Activated CD4-positive, alpha-beta T cell treated with anti-CD3 and anti-CD28 coated beads for 24 hours (primary cell): ENCODE measurements at regions not wholly inside any gene's neighbourhood (a gene's known extent, or its start where the extent isn't known, plus 50 kb on each side); places are given as distances from the start of the nearest gene placed in this dataset.
"Not testable (repeated sequence)": the region's sequence is repeated elsewhere in the genome, so short reads cannot be mapped to it uniquely, and the experiment has no call there.

Experiments used
- DNase-seq, 2 donors: peaks; one replicate each; pipeline ENCODE4 v3.0.0-alpha.2; 2020; ENCODE audit warnings: low read depth in 2 of 2

DNA sequence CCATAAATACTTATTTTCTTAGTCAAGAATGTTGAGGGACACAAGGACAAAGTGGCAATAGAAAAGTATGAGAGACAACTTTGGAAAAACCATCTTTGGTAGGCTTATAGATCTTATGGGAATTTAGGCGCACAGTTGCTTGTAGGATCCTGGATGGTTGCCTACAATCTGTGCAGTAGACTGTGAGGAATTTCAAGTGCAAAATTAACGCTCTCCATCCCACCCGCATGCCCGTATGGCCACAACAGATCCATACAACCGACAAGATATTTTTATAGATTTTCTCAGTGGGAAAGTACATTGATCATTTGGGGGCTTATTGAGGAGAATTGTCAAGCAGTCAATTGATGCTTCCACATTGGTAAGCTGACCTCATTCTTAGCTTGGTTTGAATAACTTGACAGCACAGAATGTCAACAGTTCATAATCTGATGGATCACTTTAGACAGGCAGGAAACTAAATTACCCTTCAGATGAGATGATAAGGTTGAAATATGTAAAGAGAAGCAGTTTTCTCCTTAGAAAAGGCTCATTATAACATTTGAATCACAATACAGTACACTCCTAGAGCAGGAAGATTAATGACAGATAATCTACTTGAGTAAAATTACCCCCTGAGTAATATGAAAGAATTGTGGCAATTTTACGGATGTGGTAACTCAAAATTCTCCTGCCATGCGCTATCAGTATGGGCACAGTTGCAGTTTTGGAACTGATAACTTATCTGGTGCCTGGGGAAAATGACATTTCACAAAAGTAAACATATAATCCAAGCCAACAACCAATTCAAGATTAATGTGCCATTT lies 479.7 kb downstream of the KIF20B start:
- DNase-seq: no peak

DNA sequence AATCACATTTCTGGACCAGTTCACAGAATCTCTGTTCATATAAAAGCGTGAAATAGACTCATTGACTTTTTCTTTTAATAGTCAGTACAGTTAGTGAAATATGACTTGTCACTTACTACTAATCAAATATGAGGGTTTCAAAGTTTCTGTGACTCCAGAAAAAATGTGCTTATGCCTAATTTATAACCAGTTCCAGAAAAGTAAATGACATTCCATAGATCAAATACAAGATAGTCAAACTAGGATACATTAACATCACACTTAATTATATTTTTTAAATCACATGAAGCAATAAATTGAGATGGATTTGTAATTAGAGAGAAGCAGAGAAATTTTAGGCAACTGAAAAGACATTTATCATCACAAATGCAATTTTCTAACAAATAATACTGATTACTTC lies 491.4 kb downstream of the KIF20B start:
- DNase-seq: no peak

DNA sequence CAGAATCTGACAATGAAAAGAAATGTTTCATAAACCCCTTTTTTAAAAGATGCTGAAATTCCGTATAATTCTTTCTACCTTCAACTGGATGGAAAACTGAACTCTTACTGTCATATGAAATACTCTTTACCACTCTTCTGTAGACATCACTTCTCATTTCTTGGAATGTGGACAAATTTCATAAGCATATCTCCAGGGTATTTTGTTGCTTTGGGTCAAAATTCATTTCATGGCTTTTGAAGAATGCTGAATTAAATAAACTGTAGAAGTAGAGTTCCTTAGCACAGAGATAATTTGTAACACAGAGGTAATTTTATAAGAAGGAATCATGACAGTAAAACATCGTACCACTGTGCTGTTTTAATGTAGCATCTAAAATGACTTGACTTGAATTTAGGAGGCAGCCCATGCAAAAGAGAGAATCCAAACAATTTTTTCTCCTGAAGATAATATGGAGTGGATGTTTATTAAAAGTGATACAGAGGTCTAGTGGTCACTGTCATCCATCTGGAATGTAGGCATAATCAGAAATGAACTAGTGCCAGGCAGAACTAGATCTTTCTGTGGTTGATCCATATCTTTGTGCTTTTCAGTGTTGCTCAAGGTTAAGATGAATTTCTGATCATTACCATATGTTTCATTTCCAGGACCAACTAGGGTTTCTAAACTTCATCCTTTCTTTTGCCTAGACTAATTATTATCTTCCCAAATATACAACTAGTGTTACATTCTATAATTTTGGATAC lies 492.0 kb downstream of the KIF20B start:
- DNase-seq: no peak

DNA sequence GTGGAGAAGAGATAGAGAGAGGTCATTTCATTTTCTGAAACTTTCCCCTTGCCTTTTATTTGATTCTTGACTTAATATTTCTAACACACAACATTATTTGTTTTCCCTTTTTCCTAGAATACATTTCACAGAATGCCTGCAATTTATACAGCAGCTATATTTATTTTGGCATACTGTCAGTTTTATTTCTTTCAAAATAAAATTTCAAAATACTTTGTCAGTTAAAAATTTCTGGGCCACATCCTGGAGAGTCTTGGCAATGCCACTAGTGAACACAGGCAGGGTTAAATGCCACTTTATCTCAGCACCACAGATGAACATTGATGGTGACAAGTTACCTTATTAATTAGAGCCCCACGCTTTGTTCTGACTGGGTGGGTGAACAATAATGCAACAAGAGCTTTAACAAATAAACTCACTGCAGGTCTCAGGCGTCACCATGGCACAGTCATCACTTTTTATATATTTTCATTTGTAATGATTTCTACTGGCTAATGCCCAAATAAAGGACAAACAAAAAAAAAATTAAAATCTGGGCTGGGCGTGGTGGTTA lies 494.0 kb downstream of the KIF20B start:
- DNase-seq: no peak

DNA sequence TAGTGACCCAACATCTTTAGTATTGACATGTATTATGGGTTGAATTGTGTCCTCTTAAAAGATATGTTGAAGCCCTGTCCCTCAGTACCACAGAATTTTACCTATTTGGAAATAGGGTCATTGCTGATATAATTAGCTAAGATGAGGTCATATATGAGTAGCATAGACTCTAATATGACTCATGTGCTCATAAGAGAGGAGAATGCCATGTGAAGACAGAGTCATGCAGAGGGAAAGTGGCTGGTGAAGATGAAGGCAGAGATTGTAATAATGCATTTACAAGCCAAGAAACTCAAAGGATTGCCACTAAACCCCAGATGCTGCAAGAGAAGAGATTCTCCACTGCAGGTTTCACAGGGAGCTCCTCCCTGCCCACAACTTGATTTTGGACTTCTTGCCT lies 496.4 kb downstream of the KIF20B start:
- no peak for DNase-seq

DNA sequence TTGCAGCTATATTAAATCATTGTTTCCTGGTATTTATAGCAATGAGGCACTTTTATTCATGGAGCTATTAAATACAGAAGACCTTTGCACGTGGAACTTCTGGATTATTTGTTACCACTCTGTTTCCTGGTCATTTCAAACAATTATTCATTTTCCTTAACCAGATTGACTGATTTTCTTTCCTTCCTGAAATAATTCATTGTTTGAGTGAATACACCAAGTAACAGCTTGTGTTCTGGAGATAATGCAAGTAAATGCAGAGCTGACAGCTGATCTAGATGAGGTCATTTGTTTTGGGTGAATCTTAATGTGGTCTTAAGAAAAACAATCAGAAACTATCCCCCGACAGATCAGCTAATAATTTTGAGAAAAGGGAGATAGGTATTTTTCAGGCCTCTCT lies 497.7 kb downstream of the KIF20B start:
- DNase-seq: no peak

DNA sequence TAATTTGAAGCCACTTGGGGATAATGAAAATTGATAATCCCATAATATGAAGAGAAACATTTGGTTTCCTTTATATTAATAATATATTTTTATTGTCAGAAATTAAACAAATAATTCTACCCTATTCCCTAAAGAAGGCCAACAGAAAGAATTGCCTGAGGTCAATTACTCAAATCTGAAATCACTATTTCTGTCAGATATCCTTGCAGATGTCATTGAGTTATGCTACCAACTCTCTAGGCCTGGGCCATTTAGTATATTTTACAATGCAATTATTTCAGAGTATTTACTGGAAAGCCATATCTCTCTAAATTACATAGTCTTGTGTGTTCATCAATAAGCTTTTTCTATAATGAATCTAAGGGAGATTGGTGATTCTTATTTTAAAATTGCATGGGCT lies 498.1 kb downstream of the KIF20B start:
- DNase-seq: no peak

DNA sequence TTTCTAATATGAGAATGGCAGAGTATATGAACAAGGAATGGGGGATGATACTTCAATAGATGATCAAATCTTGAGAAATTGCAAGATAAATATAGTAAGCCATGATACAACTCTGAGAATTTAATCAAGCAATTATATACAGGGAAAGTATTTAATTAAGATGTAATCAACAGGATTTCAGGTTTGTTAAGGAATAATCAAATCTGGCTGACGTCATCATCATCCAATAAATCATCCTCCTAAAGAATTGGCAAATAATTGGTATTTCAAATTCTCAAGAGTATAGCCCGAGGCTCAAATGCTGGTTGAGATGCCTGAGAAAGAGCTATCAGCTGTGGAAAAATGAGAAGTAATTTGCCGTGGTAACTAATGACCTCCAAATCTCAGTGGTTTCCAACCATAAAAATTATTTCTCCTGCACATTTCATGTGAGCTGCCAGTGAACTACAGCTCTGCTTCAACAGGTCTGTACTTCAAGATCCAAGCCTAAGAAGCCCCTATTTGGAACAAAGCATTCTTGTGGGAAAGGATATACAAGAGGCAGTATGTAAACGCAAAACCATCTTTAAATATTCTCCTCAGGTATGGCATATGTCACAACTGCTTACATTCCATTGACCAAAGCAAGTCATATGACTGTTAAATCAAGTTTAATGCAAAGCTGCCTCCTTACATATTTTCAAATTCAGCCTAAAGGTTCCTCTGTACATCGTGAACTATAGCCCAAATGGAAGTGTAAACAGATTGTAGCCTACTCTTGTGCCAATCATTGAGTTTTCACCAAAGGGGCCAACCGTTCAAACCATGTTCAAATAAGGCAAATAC lies 503.0 kb downstream of the KIF20B start:
- DNase-seq: no peak

DNA sequence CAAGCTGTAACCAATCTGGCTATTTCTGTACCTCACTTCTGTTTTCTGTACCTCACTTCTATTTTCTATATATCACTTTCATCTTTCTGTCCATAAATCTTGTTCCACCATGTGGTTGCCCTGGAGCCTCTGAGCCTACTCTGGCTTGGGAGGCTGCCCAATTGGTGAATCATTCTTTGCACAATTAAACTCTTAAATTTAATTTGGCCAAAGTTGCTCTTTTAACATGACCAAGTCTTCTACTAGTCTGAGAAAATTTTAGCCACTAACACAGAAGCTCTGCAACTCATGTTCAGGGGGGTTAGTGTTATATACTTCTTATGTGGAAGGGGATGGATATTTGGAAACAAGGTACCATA lies 503.5 kb downstream of the KIF20B start:
- DNase-seq: no peak

DNA sequence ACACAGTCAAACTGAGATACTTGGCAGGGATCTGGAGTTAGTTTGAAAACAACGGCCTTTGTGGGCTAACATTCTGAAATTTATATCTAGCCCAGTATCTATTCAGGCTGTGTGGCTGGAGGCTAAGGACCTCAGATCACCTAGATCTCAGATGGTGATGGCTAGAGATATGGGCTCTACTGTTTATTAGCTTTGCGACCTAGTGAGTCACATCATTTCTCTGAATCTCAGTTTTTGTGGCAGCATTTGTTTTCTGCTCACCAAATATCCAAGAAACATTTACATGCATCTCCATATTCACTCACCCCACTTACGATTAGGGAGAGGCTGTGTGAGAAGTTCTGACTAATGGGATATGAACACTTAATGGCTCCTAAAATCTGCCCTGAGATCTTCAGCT lies 503.9 kb downstream of the KIF20B start:
- no peak for DNase-seq

DNA sequence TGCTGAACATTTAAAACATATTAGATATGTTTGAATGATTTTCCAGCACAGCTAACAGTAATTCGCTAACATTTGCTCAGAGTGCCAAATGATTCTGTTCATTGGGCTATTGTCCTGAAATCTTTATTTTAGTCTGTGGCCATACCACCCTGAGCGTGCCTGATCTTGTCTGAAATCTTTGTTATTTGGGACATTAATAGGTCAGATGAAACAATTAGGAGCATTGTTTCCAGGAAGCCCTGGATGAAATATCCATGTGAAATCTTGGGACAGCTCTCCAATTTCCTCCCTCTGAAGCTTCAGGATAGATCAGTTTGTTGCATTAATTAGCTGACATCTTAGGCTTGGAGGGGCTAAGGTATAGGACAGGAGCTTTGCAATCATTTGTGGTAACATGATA lies 512.0 kb downstream of the KIF20B start:
- DNase-seq: no peak

DNA sequence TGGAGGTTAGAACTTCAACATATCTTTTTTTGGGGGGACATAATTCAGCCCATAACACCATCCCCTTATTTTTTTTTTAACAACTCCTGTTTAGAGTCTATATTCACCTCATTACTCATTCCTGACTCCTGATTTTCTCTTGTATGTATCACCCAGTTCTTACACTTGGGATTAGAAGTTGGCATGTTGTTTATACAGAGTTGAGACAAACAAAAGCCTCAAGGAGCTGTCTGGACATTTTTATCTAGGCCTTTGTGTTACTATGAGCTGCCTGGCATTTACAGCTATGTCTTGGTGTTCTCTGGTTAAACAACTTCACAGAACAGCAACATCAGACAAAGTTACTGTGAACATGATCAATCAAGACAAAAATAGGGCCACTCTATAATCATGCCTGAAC lies 517.5 kb downstream of the KIF20B start:
- DNase-seq: no peak

DNA sequence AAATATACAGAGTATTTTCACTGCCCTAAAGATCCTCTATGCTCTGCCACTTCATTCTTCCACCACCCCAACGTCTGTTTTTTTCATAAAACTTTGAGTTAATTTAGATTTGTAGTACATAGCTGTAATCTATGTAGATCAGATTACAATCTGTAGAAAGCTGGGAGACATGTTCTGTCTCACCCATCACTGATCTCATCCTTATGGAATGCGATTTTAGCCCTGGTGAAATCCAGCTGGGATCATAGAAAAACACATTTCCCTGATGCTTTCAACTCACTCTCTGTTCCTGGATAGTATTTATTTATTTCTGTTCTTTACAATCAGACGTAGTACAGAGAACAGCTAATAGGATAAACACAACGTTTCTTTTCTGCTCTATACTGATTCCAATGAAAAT lies 521.0 kb downstream of the KIF20B start:
- DNase-seq: no peak

DNA sequence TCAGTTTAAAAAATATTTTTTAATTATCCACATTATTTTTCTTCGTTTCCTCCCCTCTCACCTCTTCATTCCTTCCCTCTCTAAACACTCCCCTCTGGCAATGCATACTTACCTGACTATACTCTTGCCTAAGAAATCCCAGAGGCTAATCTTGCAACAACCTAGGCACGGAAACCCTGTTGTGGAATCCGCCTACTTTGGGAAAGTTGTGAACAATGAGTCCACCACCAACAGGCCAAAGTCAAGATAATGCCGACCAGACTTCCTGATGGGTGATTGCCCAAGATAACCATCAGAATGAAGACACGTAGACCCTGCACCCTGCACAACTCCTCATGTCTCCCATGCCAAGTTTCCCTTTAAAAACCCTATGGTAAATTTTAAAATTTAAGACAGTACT lies 521.5 kb downstream of the KIF20B start:
- no peak for DNase-seq

DNA sequence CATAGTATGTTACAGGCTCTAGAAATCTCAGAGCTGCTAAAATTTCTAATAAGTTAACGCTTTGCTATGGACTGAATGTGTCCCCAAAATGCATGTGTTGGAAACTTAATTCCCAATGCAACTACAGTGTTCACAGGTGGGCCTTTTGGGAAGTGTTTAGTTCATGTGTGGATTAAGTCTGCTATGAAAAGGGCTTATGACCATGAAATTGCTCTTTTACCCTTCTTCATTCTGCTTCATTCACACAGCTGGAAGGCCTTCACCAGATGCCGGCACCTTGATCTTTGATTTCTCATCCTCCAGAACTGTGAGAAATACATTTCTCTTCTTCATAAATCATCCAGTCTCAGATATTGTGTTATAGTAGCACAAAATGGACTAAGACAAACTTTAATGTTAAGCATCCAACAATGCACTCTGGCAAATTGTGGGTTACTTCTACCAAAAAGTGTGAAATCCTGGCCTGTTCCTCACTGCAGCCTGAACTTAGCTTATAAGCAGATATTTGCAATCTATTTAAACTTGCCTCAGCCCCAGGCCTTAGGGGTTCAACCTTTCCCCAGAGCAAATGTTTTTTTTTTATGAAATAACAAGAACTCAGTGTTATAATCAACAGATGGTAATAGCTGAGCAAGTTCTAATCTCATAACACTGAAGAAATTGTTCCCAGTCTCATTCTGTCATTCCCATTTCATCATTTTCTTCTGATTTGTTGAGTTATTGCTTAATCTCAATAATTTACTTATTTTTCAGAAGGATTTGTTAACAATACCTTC lies 523.6 kb downstream of the KIF20B start:
- DNase-seq: no peak

DNA sequence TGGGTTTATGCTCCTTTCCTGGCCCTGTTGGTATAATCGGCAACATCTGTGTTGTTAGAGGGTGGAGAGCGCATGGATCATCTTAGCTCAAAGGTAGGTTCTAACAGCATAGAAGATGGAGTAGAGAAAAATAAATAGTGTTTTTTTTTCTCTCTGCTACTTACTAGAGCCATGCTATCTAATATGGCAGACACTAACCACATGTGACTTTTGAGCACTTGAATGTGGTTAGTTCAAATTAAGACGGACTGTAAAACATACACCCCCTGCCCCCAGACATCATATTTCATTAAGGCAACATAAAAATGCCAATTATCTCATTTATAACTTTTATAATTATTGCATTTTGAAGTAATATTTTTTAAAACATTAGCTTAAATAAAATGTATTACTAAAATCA lies 525.1 kb downstream of the KIF20B start:
- no peak for DNase-seq

DNA sequence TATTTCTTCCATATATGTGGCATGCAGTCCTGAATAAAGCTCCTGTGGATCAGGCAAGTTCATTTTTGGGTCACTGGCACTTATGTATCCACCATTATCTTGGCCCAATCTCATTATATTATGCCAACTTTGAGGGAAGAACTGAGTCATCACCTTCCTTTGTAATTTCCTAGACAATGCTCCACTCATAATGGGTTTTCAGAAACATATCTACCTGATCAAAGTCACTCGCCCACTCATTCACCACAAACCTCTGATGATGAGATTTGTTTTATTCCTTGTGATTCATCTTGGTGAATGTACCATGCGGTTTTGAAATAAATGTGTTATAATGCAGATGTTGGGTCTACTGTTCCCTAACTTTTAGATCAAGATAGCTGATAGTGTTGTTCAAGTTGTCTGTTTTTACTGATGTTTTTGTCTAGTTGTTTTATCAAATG lies 525.8 kb downstream of the KIF20B start:
- DNase-seq: peak; percentile 10 to 21

DNA sequence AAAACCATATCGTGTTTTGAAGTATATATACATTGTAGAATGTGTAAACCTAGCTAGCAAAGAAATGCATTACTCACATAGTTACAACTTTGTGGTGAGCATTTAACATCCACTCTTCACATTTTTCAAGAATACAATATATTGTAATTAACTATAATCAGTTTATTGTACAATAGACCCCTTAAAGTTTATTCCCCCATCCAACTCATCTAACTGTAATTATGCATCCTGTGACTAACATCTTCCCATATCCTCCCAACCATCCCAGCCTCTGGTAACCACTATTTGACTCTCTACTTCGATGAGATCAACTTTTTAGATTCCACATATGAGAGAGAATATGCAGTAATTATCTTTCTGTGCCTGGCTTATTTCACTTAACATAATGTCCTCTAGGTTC lies 526.4 kb downstream of the KIF20B start:
- no peak for DNase-seq

DNA sequence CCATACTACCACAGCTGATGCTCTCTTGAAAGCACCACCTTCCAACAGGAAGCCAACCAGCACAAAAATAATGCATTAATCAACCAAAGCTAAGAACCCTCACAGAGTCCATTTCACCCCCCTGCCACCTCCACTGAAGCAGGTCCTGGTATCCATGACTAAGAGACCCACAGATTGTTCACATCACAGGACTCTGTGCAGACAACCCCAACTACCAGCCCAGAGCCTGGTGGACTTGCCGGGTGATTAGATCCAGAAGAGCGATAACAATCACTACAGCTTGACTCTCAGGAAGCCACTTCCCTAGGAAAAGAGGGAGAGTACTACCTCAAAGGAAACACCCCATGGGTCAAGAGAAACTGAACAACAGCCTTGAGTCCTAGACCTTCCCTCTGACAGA lies 528.1 kb downstream of the KIF20B start:
- no peak for DNase-seq

DNA sequence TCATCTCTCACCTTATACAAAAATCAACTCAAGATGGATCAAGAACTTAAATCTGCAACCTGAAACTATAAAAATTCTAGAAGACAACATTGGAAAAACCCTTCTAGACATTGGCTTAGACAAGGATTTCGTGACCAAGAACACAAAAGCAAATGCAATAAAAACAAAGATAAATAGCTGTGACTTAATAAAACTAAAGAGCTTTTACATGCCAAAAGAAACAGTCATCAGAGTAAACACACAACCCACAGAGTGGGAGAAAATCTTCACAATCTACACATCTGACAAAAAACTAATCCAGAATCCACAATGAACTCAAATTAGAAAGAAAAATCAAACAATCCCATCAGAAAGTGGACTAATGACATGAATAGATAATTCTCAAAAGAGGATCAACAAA lies 532.4 kb downstream of the KIF20B start:
- DNase-seq: not testable (repeated sequence)

DNA sequence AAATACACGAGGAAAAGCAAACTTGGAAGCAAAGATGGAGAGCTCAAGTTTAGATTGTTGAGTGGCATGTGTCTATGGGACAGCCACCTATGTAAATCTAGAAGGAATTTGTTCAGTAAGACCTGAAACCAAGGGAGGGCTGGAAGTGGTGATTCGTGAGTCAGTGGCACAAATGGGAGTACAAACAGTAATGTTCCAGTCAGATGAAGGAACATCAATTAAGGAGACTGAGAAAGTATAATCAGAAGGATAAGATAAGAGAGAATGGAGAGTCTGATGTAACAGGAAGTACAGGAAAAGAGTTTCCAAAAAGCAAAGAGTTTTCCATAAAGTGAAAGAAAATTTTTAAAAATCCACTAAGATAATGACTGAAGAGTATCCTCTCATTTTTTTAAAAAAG lies 544.2 kb downstream of the KIF20B start:
- no peak for DNase-seq
